SK-N-SH treated with all-trans-retinoic acid at 6 μM for 48 hours (cell line): ENCODE measurements at regions not wholly inside any gene's neighbourhood (a gene's known extent, or its start where the extent isn't known, plus 50 kb on each side); places are given as distances from the start of the nearest gene placed in this dataset.

Experiments used
- BACH2 ChIP-seq: fragments of 250-450 bp; sonication (Bioruptor Pico); IDR thresholded peaks from 2 replicates; pipeline ENCODE4 v1.9.0; 2021; ENCODE audit warnings: mild to moderate bottlenecking, borderline replicate concordance
- CREB5 ChIP-seq: fragments of 250-450 bp; sonication (Bioruptor Pico); IDR thresholded peaks from 2 replicates; pipeline ENCODE4 v1.5.1; 2020; ENCODE audit warnings: low read depth, mild to moderate bottlenecking, moderate library complexity
- OSR1 ChIP-seq: fragments of 250-450 bp; sonication (Bioruptor Pico); IDR thresholded peaks from 2 replicates; pipeline ENCODE4 v1.8.0; 2022; ENCODE audit warnings: moderate library complexity, mild to moderate bottlenecking, inconsistent platforms
- POU6F1 ChIP-seq: fragments of 250-450 bp; sonication (Bioruptor Pico); IDR thresholded peaks from 2 replicates; pipeline ENCODE4 v1.8.0; 2021; ENCODE audit warnings: low read depth, mild to moderate bottlenecking, moderate library complexity, borderline replicate concordance
- RARB ChIP-seq: fragments of 250-450 bp; sonication (Bioruptor Pico); IDR thresholded peaks from 2 replicates; pipeline ENCODE4 v1.8.0; 2021; ENCODE audit warnings: mild to moderate bottlenecking, moderate library complexity
- TCF4 ChIP-seq: fragments of 250-450 bp; sonication (Bioruptor Pico); IDR thresholded peaks from 2 replicates; pipeline ENCODE4 v1.8.0; 2021; ENCODE audit warnings: mild to moderate bottlenecking, moderate library complexity, borderline replicate concordance
- TSHZ2 ChIP-seq: fragments of 250-450 bp; sonication (Bioruptor Pico); IDR thresholded peaks from 2 replicates; pipeline ENCODE4 v1.5.0; 2020; ENCODE audit warnings: mild to moderate bottlenecking, moderate library complexity
- ZC3H10 ChIP-seq: fragments of 250-450 bp; sonication (Bioruptor Pico); IDR thresholded peaks from 2 replicates; pipeline ENCODE4 v1.5.1; 2021; ENCODE audit warnings: mild to moderate bottlenecking, moderate library complexity
- ZFP3 ChIP-seq: fragments of 250-450 bp; sonication (Bioruptor Pico); IDR thresholded peaks from 2 replicates; pipeline ENCODE4 v1.5.0; 2020; ENCODE audit warnings: mild to moderate bottlenecking, moderate library complexity
- ZFP30 ChIP-seq: fragments of 450-650 bp; formaldehyde crosslinking; IDR thresholded peaks from 2 replicates; pipeline ENCODE4 v1.5.0; 2022; ENCODE audit warnings: mild to moderate bottlenecking, moderate library complexity
- ZNF70 ChIP-seq: fragments of 450-650 bp; formaldehyde crosslinking; IDR thresholded peaks from 2 replicates; pipeline ENCODE4 v1.5.0; 2020; ENCODE audit warnings: mild to moderate bottlenecking, moderate library complexity

GRCh38 chr6:8322659-8323058 is 112.7 kb downstream of the SLC35B3 start:
- no peak for TF ChIP-seq ZNF70
- TF ChIP-seq BACH2, result no peak
- no peak for TF ChIP-seq ZFP30 (CRISPR knock-in tag)
- no peak for TF ChIP-seq ZFP3
- TF ChIP-seq CREB5 (CRISPR knock-in tag), result no peak
- TF ChIP-seq ZC3H10 (CRISPR knock-in tag), result no peak
- TF ChIP-seq OSR1 (CRISPR knock-in tag), result no peak
- no peak for TF ChIP-seq RARB (CRISPR knock-in tag)
- no peak for TF ChIP-seq POU6F1 (CRISPR knock-in tag)
- no peak for TF ChIP-seq TCF4
- TF ChIP-seq TSHZ2, result no peak
